A172 (cell line): ENCODE measurements at regions not wholly inside any gene's neighbourhood (a gene's known extent, or its start where the extent isn't known, plus 50 kb on each side); places are given as distances from the start of the nearest gene placed in this dataset.

Source experiments
- DNase-seq: peaks from one replicate; pipeline ENCODE4 v3.0.0-alpha.2; 2015; ENCODE audit warnings: low spot score

GRCh38 chr3:144073698-144074097, 102.1 kb downstream of the DIPK2A start:
- no peak for DNase-seq

- no peak for DNase-seq
These were observed 108.0 kb downstream of the DIPK2A start for GRCh38 chr3:144079634-144080033.

GRCh38 chr3:144084929-144085328, 113.3 kb downstream of the DIPK2A start:
- DNase-seq = no peak

- no peak for DNase-seq
These were observed 114.3 kb downstream of the DIPK2A start for GRCh38 chr3:144085964-144086363.

GRCh38 chr3:144096016-144096415, 124.4 kb downstream of the DIPK2A start:
- DNase-seq = no peak

GRCh38 chr3:144097163-144097562, 125.5 kb downstream of the DIPK2A start:
- DNase-seq = no peak

GRCh38 chr3:144098691-144099090, 127.1 kb downstream of the DIPK2A start:
- no peak for DNase-seq

GRCh38 chr3:144102421-144102820, 130.8 kb downstream of the DIPK2A start:
- DNase-seq = no peak

- no peak for DNase-seq
These were observed 132.6 kb downstream of the DIPK2A start for GRCh38 chr3:144104186-144104585.

GRCh38 chr3:144104679-144105078, 133.1 kb downstream of the DIPK2A start:
- no peak for DNase-seq

- no peak for DNase-seq
These were observed 133.9 kb downstream of the DIPK2A start for GRCh38 chr3:144105542-144105941.

- peak; percentile 11 for DNase-seq
These were observed 135.3 kb downstream of the DIPK2A start for GRCh38 chr3:144106970-144107369.

- no peak for DNase-seq
These were observed 136.3 kb downstream of the DIPK2A start for GRCh38 chr3:144107923-144108322.

GRCh38 chr3:144109944-144110343, 138.3 kb downstream of the DIPK2A start:
- DNase-seq = peak; percentile 8

GRCh38 chr3:144112036-144112435, 140.4 kb downstream of the DIPK2A start:
- no peak for DNase-seq

- DNase-seq = no peak
These were observed 140.8 kb downstream of the DIPK2A start for GRCh38 chr3:144112437-144112836.

GRCh38 chr3:144114767-144115166, 143.1 kb downstream of the DIPK2A start:
- peak; percentile 18 for DNase-seq

- no peak for DNase-seq
These were observed 148.0 kb downstream of the DIPK2A start for GRCh38 chr3:144119633-144120032.

GRCh38 chr3:144121661-144122060, 150.0 kb downstream of the DIPK2A start:
- DNase-seq = no peak

GRCh38 chr3:144127014-144127413, 155.4 kb downstream of the DIPK2A start:
- DNase-seq = no peak

- DNase-seq = no peak
These were observed 156.1 kb downstream of the DIPK2A start for GRCh38 chr3:144127700-144128099.

GRCh38 chr3:144128108-144128892, 156.7 kb downstream of the DIPK2A start:
- DNase-seq = no peak

- DNase-seq = no peak
These were observed 158.1 kb downstream of the DIPK2A start for GRCh38 chr3:144129536-144130214.
